Suprapubic skin (tissue), 4 donors: ENCODE measurements at regions not wholly inside any gene's neighbourhood (a gene's known extent, or its start where the extent isn't known, plus 50 kb on each side); places are given as distances from the start of the nearest gene placed in this dataset.

Source experiments
- DNase-seq, 2 donors: peaks; one replicate each; pipeline ENCODE4 v3.0.0-alpha.2; 2019; ENCODE audit warnings: low spot score in 2 of 2
- H3K27ac ChIP-seq: fragments of 200-600 bp; sonication (generic); one replicate; pipeline ENCODE4 v1.5.1; 2019
- H3K27me3 ChIP-seq: fragments of 200-600 bp; sonication (generic); one replicate; pipeline ENCODE4 v1.5.1; 2019
- H3K36me3 ChIP-seq: fragments of 200-600 bp; sonication (generic); one replicate; pipeline ENCODE4 v1.5.1; 2019
- H3K4me1 ChIP-seq: fragments of 200-600 bp; sonication (generic); one replicate; pipeline ENCODE4 v1.5.1; 2019
- H3K4me3 ChIP-seq: fragments of 200-600 bp; sonication (generic); one replicate; pipeline ENCODE4 v1.5.1; 2019; ENCODE audit warnings: mild to moderate bottlenecking
- H3K9me3 ChIP-seq: fragments of 200-600 bp; sonication (generic); one replicate; pipeline ENCODE4 v1.5.1; 2019
- CTCF ChIP-seq, 2 donors: fragments of 200-600 bp in 1 of 2; fragments of 450-650 bp in 1 of 2; sonication (generic) in 1 of 2; IDR thresholded peaks; one replicate each; pipeline ENCODE4 v1.5.1; 2016 to 2019; ENCODE audit warnings: antibody characterized with exemption in 2 of 2, mild to moderate bottlenecking in 1 of 2, moderate library complexity in 1 of 2
- EP300 ChIP-seq: sonication (generic); formaldehyde crosslinking; IDR thresholded peaks from one replicate; pipeline ENCODE4 v1.6.1; 2017; ENCODE audit warnings: antibody characterized with exemption
- POLR2A ChIP-seq, 2 donors: fragments of 450-650 bp; IDR thresholded peaks; one replicate each; pipeline ENCODE4 v1.6.1; 2017; ENCODE audit warnings: antibody characterized with exemption in 2 of 2, mild to moderate bottlenecking in 2 of 2, moderate library complexity in 2 of 2
- POLR2AphosphoS5 ChIP-seq, 3 donors: sonication (generic); formaldehyde crosslinking; IDR thresholded peaks; one replicate each; pipeline ENCODE4 v1.6.1; 2017; ENCODE audit warnings: antibody characterized with exemption in 3 of 3
- WGBS: methylation state at CpG from one replicate; pipeline ENCODE4 v1.1.5; 2018; 5-methylcytosine and 5-hydroxymethylcytosine counted together

GRCh38 chr12:58719161-58719560 lies 201.1 kb downstream of the LRIG3 start:
- 88% methylated on average over 1 of the region's 1 CpG for WGBS
- Histone ChIP-seq H3K4me3 (no peak overlapping the region), H3K9me3 (no peaks in the 10 kb centered on the region), H3K27me3 (no peaks in the 10 kb centered on the region), H3K4me1 (no peaks in the 10 kb centered on the region), H3K36me3 (no peaks in the 10 kb centered on the region), H3K27ac (no peak overlapping the region)
- TF ChIP-seq CTCF (IDR thresholded peaks at IDR 0.05) (no peak), EP300 (no peak), POLR2A (IDR thresholded peaks at IDR 0.05) (no peak), POLR2AphosphoS5 (IDR thresholded peaks at IDR 0.05) (no peak)
- DNase-seq: no peak

- Histone ChIP-seq H3K27me3 (no peaks in the 10 kb centered on the region), H3K4me1 (no peaks in the 10 kb centered on the region), H3K36me3 (no peaks in the 10 kb centered on the region), H3K27ac (no peak overlapping the region), H3K4me3 (no peak overlapping the region), H3K9me3 (no peaks in the 10 kb centered on the region)
- TF ChIP-seq CTCF (IDR thresholded peaks at IDR 0.05): no peak
- TF ChIP-seq EP300: no peak
- TF ChIP-seq POLR2AphosphoS5 (IDR thresholded peaks at IDR 0.05): no peak
- no peak for TF ChIP-seq POLR2A (IDR thresholded peaks at IDR 0.05)
- no peak for DNase-seq
Observed at GRCh38 chr12:58720421-58720820, 199.9 kb downstream of the LRIG3 start.

GRCh38 chr12:58725400-58726105 lies 194.8 kb downstream of the LRIG3 start:
- H3K9me3 ChIP-seq: no peaks in the 10 kb centered on the region
- no peaks in the 10 kb centered on the region for H3K4me1 ChIP-seq
- 57% methylated on average over 5 of the region's 5 CpGs for WGBS
- H3K27me3 ChIP-seq: no peaks in the 10 kb centered on the region
- no peak for DNase-seq
- H3K4me3 ChIP-seq: no peak overlapping the region
- no peak overlapping the region for H3K27ac ChIP-seq
- TF ChIP-seq POLR2AphosphoS5 (IDR thresholded peaks at IDR 0.05): no peak
- no peak for TF ChIP-seq POLR2A (IDR thresholded peaks at IDR 0.05)
- TF ChIP-seq EP300: no peak
- TF ChIP-seq CTCF (IDR thresholded peaks at IDR 0.05): no peak
- no peaks in the 10 kb centered on the region for H3K36me3 ChIP-seq

- 65% methylated on average over 6 of the region's 6 CpGs for WGBS
- no peaks in the 10 kb centered on the region for H3K27me3 ChIP-seq
- no peak overlapping the region for H3K4me3 ChIP-seq
- H3K4me1 ChIP-seq: no peaks in the 10 kb centered on the region
- no peak overlapping the region for H3K27ac ChIP-seq
- TF ChIP-seq EP300 (no peak), CTCF (IDR thresholded peaks at IDR 0.05) (no peak), POLR2A (IDR thresholded peaks at IDR 0.05) (no peak), POLR2AphosphoS5 (IDR thresholded peaks at IDR 0.05) (no peak)
- H3K9me3 ChIP-seq: no peaks in the 10 kb centered on the region
- DNase-seq: no peak
- H3K36me3 ChIP-seq: no peaks in the 10 kb centered on the region
Observed at GRCh38 chr12:58727521-58727920, 192.8 kb downstream of the LRIG3 start.

- H3K36me3 ChIP-seq: no peaks in the 10 kb centered on the region
- no peak for DNase-seq
- no peaks in the 10 kb centered on the region for H3K27me3 ChIP-seq
- 73% methylated on average over 1 of the region's 1 CpG for WGBS
- H3K4me1 ChIP-seq: no peaks in the 10 kb centered on the region
- H3K27ac ChIP-seq: no peak overlapping the region
- no peak for TF ChIP-seq POLR2A (IDR thresholded peaks at IDR 0.05)
- TF ChIP-seq POLR2AphosphoS5 (IDR thresholded peaks at IDR 0.05): no peak
- no peak for TF ChIP-seq CTCF (IDR thresholded peaks at IDR 0.05)
- no peak for TF ChIP-seq EP300
- no peak overlapping the region for H3K4me3 ChIP-seq
- H3K9me3 ChIP-seq: no peaks in the 10 kb centered on the region
Observed at GRCh38 chr12:58728397-58728796, 191.9 kb downstream of the LRIG3 start.
